Hematopoietic multipotent progenitor cell (in vitro differentiated cells): ENCODE measurements at regions not wholly inside any gene's neighbourhood (a gene's known extent, or its start where the extent isn't known, plus 50 kb on each side); places are given as distances from the start of the nearest gene placed in this dataset.
"Not testable (repeated sequence)": the region's sequence is repeated elsewhere in the genome, so short reads cannot be mapped to it uniquely, and the experiment has no call there.

ENCODE experiments used
- DNase-seq, 3 donors: peaks; one replicate each; pipeline ENCODE4 v3.0.0-alpha.2; 2011 to 2015; ENCODE audit warnings: low read depth in 2 of 3, low spot score in 2 of 3

- not testable (repeated sequence) for DNase-seq
Measured at GRCh38 chr2:242089213-242089549, 219.7 kb downstream of the RTP5 start.

- not testable (repeated sequence) for DNase-seq
Measured at GRCh38 chr2:242097278-242097677, 227.7 kb downstream of the RTP5 start.

- no peak for DNase-seq
Measured at GRCh38 chr2:242098034-242098433, 228.5 kb downstream of the RTP5 start.

GRCh38 chr2:242098445-242099128 is 229.1 kb downstream of the RTP5 start:
- DNase-seq: peak in 2 of 3 donors; percentile 87 to 91

GRCh38 chr2:242103093-242103492 is 233.6 kb downstream of the RTP5 start:
- not testable (repeated sequence) for DNase-seq

GRCh38 chr2:242104202-242104956 is 234.8 kb downstream of the RTP5 start:
- not testable (repeated sequence) for DNase-seq

GRCh38 chr2:242107065-242107464 is 237.5 kb downstream of the RTP5 start:
- DNase-seq: not testable (repeated sequence)

GRCh38 chr2:242108797-242109500 is 239.4 kb downstream of the RTP5 start:
- DNase-seq: not testable (repeated sequence)

GRCh38 chr2:242109819-242110218 is 240.3 kb downstream of the RTP5 start:
- not testable (repeated sequence) for DNase-seq

- DNase-seq: not testable (repeated sequence)
Measured at GRCh38 chr2:242111954-242112353, 242.4 kb downstream of the RTP5 start.

GRCh38 chr2:242113492-242113891 is 244.0 kb downstream of the RTP5 start:
- DNase-seq: not testable (repeated sequence)

- not testable (repeated sequence) for DNase-seq
Measured at GRCh38 chr2:242116676-242117075, 247.1 kb downstream of the RTP5 start.

GRCh38 chr2:242117305-242117704 is 247.8 kb downstream of the RTP5 start:
- not testable (repeated sequence) for DNase-seq

GRCh38 chr2:242119682-242120081 is 250.2 kb downstream of the RTP5 start:
- peak in 2 of 3 donors; percentile 19 to 20 for DNase-seq

- DNase-seq: not testable (repeated sequence)
Measured at GRCh38 chr2:242130682-242131081, 261.2 kb downstream of the RTP5 start.

GRCh38 chr2:242159921-242160320 is 290.4 kb downstream of the RTP5 start:
- not testable (repeated sequence) for DNase-seq

- not testable (repeated sequence) for DNase-seq
Measured at GRCh38 chr2:242165115-242165514, 295.6 kb downstream of the RTP5 start.

- not testable (repeated sequence) for DNase-seq
Measured at GRCh38 chr2:242171290-242171689, 301.8 kb downstream of the RTP5 start.
